ENCODE measurements at regions not wholly inside any gene's neighbourhood (a gene's known extent, or its start where the extent isn't known, plus 50 kb on each side); places are given as distances from the start of the nearest gene placed in this dataset.

- DNase-seq, result no peak
Measured at GRCh38 chrX:79300856-79301255, 66.3 kb downstream of the ITM2A start.

DNA sequence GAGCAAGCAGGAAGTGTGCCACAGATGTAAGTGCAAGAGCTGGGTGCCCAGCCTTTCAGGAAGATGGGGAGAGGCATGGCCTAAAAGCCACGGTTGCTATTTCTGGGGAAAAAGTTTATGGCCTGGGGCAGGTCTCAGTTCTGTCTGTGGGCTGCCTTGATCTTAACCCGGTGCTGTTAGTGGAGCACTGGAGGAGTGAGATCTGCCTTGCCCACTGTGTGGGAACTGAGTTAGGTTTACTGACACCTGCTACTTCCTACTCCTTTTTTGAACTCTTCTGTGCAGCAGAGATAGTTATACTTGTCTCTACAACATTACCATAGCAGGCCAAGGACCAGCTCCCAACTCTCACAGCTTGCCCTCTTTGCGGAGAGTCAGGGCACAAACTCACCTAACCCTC is 76.5 kb downstream of the ITM2A start:
- no peak for DNase-seq

DNA sequence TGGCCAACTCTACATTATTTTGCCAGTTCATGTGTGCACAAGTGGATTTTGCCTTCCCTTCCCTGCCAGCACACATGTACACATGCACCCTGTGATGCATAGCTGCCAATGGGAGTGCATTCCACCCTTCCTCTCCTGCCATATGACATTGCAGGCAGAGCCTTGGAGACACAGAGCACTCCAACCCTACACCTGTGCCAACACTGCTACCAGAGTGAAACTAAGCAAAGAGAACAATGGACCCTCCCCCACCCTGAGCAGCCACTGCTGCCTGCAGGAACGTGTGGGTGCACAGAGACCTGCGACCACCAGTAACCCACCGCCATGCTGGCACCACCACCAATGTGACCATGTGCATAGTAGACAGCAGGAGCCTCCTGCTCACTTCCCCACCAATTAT is 78.4 kb downstream of the ITM2A start:
- no peak for DNase-seq

DNA sequence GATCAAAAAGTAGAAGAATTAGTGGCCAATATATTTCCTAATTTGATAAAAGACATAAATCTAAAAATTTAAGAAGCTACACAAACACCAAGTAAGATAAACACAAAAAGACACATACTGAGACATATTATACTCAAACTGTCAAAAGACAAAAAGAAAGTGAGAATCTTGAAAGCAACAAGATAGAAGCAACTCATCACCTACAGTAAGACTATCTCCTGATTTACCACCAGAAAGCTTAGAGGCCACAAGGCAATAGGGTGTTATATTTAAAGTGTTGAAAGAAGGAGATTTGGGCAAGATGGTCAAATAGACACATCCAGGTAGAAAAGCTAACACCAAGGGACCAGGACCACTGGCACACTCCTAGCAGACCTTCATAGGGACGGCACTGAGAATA is 79.4 kb downstream of the ITM2A start:
- no peak for DNase-seq

GRCh38 chrX:79281775-79282174 is 85.4 kb downstream of the ITM2A start:
- no peak for DNase-seq

- peak; percentile 38 to 70 (median 55) for DNase-seq
Measured at GRCh38 chrX:79270401-79270800, 96.7 kb downstream of the ITM2A start.

- no peak for DNase-seq
Measured at GRCh38 chrX:79268788-79269187, 98.3 kb downstream of the ITM2A start.

GRCh38 chrX:79266702-79267101 is 100.4 kb downstream of the ITM2A start:
- DNase-seq, result no peak

DNA sequence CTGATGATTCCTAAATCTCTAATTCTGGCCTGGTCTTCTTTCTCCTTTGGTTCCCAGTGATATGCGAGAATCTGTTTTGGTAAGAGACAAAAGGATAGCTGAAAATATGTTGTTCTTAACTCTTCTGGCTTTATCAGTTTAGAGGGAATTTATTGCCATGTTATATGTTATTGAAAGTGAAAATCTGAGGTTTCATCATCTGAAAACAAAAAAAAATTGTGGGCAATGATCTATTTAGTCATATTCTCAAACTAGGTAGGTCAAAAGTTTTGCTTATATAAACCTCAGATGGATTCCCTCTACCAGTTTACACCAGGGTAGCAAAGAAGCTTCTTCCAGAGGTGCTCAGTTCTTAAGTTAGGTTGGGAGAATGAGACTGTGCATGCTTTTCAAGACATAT is 103.6 kb downstream of the ITM2A start:
- DNase-seq, result no peak

- DNase-seq, result peak in 5 of 6 experiments; percentile 24 to 78 (median 73)
Measured at GRCh38 chrX:79259073-79259689, 108.0 kb downstream of the ITM2A start.

DNA sequence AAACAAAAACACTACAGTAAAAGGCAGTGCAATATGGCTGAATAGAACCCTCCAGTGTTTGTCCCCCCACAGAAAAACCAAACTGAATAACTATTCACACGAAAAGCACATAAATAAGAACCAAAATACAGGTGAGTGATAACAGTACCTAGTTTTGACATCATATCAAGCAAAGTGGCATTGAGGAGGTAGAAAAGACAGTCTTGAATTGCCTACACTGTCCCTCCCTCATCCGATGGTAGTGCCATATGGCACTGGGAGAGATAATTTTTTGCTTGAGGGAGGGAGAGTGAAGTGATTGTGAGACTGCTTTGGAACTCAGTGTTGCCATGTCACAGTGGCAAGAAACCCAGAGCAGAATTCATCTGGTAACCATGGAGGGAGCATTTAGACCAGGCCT is 99.2 kb downstream of the GPR174 start:
- DNase-seq, result no peak

DNA sequence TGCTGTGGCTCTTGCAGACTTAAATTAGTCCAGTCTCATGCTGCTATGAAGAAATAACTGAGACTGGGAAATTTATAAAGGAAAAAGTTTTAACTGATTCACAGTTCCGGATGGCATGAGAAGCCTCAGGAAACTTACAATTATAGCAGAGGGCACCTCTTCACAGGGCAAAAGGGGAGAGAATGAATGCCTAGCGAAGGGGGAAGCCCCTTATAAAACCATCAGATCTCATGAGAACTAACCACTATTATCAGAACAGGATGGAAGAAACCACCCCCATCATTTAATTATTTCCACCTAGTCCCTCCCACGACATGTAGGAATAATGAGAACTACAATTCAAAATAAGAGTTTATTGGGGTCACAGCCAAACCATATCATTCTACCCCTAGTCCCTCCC is 91.4 kb downstream of the GPR174 start:
- DNase-seq, result no peak

GRCh38 chrX:79231662-79232061 is 87.2 kb downstream of the GPR174 start:
- DNase-seq, result peak in 1 of 6 experiments; percentile 0
